Stimulated activated CD4-positive, alpha-beta T cell treated with anti-CD3 and anti-CD28 coated beads, Interleukin-12 subunit alpha, Interleukin-12 subunit beta, amount 100 ng/mL, for 24 hours (primary cell): ENCODE measurements at regions not wholly inside any gene's neighbourhood (a gene's known extent, or its start where the extent isn't known, plus 50 kb on each side); places are given as distances from the start of the nearest gene placed in this dataset.
A peak's percentile ranks its signal among the peaks of the same experiment; 100 is the strongest.
"Not testable (repeated sequence)": the region's sequence is repeated elsewhere in the genome, so short reads cannot be mapped to it uniquely, and the experiment has no call there.

ENCODE experiments used
- DNase-seq, 2 experiments: peaks; one replicate each; pipeline ENCODE4 v3.0.0-alpha.2; 2020; ENCODE audit warnings: low read depth in 2 of 2

- DNase-seq = no peak
These were observed 200.8 kb upstream of the C2CD4B start for GRCh38 chr15:62365795-62366442.

- DNase-seq = no peak
These were observed 204.4 kb upstream of the C2CD4B start for GRCh38 chr15:62369454-62369853.

GRCh38 chr15:62371683-62372082 lies 206.6 kb upstream of the C2CD4B start:
- DNase-seq = not testable (repeated sequence)

GRCh38 chr15:62377736-62378480 lies 212.8 kb upstream of the C2CD4B start:
- no peak for DNase-seq

GRCh38 chr15:62378772-62379498 lies 213.8 kb upstream of the C2CD4B start:
- DNase-seq = no peak

- no peak for DNase-seq
These were observed 214.9 kb upstream of the C2CD4B start for GRCh38 chr15:62380011-62380410.

GRCh38 chr15:62382046-62382445 lies 217.0 kb upstream of the C2CD4B start:
- DNase-seq = no peak

- DNase-seq = peak; percentile 39 to 54
These were observed 225.1 kb upstream of the C2CD4B start, which contains the start of gene TLN2 for GRCh38 chr15:62389885-62390790. Gene TLN2, plus strand, starts transcription at chr15:62390550.

GRCh38 chr15:62390791-62391640 lies 225.9 kb upstream of the C2CD4B start:
- peak; percentile 2 to 21 for DNase-seq

GRCh38 chr15:62391641-62392262 lies 226.7 kb upstream of the C2CD4B start:
- peak; percentile 1 to 24 for DNase-seq

- no peak for DNase-seq
These were observed 227.3 kb upstream of the C2CD4B start for GRCh38 chr15:62392376-62392775.

GRCh38 chr15:62393196-62393595 lies 228.1 kb upstream of the C2CD4B start:
- no peak for DNase-seq

- DNase-seq = no peak
These were observed 229.0 kb upstream of the C2CD4B start for GRCh38 chr15:62394079-62394478.

GRCh38 chr15:62400778-62401177 lies 235.7 kb upstream of the C2CD4B start:
- DNase-seq = no peak

GRCh38 chr15:62402687-62403086 lies 237.6 kb upstream of the C2CD4B start:
- no peak for DNase-seq

GRCh38 chr15:62403164-62403809 lies 238.2 kb upstream of the C2CD4B start:
- DNase-seq = no peak

- no peak for DNase-seq
These were observed 239.3 kb upstream of the C2CD4B start for GRCh38 chr15:62404194-62404985.

GRCh38 chr15:62406305-62406891 lies 241.3 kb upstream of the C2CD4B start:
- no peak for DNase-seq
